ENCODE measurements at regions not wholly inside any gene's neighbourhood (a gene's known extent, or its start where the extent isn't known, plus 50 kb on each side); places are given as distances from the start of the nearest gene placed in this dataset.

DNA sequence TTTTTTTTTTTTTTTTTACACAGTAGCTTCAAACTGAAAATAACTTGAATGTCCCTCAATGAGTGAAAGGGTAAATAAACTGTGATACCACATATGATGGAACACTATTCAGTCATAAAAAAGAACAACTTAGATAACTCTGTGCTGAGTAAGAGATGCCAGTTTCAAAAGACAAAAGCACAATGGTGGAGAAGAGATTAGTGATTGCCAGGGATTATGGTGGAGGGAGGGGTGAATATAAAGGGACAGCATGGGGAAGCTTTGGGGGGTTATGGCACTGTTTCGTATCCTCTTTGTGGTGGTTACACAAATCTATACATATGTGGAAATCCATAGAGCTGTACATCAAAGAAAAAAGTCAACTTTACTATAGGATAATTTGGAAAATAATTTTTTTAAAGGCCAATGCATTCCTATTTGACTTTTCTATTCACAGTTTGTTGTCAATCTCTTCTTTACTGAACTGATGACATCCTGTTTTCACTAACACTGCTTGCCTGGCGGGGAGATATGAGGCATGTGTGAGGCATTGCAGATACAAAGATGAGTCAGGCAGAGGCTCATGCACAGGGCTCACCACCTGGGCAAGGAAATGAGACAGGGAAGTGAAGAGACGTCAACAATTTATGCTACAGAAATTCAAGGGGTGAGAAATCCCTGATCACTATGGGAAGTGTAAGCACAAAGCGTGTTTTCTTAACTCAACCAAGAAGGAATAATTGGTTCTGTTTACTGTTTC lies 302.7 kb downstream of the DUSP10 start:
- no peak for DNase-seq

- no peak for DNase-seq
Observed at GRCh38 chr1:221439747-221440501, 302.0 kb downstream of the DUSP10 start.

GRCh38 chr1:221440658-221441057 lies 301.2 kb downstream of the DUSP10 start:
- no peak for DNase-seq

DNA sequence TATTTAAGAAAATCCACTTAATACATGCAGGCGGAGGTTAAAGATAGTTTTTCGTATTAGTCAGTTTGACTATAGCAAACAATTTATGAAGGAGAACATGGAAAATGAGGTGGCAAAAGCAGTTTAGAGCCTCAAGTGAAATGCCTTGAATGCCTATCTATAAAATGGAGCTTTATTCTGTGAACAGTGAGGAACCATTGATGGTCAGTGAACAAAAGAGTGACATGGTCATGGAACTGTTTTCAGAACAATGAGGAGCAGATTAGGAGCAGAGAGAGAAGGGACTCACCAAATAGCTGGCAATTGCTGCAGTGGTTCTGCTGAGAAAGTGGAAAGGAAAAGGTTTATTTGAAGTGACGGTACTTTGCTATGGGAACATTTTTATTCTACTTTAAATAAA lies 299.8 kb downstream of the DUSP10 start:
- DNase-seq: no peak

- no peak for DNase-seq
Observed at GRCh38 chr1:221444346-221444745, 297.5 kb downstream of the DUSP10 start.

DNA sequence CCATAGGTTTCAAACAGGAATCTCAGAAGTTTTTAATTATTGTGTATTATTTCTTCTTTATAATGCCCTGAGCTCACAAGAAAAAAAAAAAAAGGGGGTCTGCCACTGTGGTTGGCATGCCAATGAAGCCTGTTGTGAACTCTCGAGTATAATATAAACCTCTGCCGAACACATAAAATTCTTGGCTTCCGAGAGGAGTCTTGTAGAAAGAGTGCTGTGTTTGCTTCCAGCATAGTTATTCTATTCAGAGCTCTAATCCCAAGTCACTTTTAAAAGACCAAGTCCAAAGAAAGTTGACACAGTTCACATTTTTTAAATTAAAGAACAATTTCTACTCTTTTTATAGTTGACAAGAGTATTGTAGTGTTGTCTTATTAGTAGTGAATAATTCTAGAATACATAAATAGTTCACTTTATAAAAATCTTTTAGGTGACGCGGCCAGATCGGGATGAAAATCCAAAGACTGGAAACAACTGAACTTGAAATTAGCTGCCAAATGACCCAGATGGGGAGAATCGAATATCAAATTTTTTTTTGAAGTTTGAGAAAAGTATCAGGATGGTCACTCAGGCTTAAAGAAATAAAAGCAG lies 293.2 kb downstream of the DUSP10 start:
- no peak for DNase-seq

DNA sequence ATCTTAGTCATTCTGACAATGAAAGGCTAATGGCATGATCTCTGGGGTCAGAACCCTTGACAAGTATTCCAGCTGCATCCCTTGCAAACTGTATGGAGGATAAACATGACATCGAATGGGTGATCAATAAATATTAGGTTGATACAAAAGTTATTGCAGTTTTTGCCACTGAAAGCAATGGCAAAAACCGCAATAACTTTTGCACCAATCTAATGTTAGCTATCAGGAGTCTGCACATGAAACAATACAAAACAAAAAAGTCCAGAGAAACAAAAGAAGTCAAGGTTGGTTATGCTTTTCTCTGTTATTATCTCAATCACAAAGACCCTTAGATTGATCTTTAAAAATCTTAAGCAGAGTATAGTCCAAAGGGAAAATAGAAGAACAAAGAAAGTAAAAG lies 292.7 kb downstream of the DUSP10 start:
- no peak for DNase-seq

DNA sequence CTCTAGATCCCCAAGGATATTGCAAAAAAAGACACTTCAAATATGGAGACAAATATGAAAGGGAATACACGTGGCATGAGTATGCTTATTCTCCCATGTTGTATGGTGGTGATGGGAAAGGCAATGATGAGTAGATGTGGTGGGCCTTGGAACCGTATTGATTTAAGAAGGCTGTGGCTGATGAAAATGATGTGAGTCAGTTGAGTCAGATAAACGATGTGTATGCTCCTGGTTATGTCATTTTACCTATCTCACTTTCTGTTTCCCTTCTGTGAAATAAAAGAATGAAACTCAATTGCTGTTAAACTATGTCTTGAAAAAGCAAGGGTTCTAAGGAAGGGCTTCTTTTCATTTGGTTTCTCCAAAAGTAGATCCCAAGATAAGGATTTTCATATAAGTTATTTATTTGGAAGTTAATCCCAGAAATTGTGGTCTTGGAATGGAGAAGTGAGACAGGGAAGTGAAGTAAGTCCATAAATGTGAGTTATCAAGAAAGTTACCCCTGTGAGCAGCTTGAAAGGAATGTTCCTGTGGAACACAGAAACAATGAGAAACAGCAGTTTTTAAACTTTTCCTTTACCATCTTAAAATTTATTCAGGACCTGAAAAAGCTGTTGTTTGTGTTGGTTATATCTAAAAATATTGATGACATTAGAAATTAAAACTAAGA lies 292.0 kb downstream of the DUSP10 start:
- DNase-seq: no peak

DNA sequence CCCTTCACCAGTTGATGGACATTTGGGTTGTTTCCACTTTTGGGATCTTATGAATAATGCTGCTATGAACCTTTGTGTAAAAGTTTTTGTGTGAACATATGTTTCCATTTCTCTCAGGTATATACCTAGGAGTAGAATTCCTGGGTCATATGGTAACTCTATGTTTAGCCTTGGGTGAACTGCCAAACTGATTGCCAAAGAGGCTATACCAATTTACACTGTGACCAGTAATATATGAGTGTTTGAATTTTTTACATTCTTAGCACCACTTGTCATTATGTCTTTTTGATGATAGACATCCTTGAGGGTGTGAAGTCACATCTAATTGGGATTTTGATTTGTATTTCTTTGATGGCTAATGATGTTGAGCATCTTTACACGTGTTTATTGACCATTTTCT lies 290.1 kb downstream of the DUSP10 start:
- no peak for DNase-seq

DNA sequence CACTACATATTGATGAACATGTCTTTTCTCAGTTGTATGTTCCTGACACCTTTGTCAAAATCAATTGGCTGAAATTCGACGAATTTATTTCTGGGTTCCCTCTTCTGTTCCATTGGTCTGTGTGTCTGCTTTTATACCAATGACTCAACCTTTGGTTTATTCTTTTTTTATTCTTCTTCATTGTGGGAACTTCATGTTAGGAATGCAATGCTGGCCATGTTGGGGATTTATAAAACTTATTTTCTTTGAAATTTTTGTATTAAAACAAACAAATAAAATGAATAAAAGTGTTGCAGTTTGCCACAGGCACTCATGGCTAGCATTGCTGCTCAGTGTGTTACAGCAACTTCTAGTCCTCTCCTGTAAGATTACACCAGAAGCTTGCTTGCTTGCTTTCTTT lies 287.8 kb downstream of the DUSP10 start:
- DNase-seq: no peak

DNA sequence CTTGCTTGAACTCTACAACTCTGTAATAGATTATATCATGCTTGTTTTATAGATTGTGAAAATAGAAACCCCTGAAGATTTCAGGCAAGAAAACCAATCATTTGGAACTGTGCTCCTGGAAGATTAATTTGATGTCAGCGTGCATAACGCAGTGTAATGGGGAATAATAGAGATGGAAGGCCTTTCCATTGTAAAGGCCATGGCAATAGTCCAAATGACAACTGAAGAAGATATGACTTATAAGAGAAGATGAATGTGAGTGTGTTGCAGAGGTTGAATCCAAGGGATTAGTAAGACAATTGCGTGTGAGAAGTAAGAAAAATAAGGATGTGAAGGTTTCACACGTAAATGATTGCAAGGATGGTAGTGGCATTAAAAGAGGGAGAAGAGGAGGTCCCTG lies 285.0 kb downstream of the DUSP10 start:
- no peak for DNase-seq

DNA sequence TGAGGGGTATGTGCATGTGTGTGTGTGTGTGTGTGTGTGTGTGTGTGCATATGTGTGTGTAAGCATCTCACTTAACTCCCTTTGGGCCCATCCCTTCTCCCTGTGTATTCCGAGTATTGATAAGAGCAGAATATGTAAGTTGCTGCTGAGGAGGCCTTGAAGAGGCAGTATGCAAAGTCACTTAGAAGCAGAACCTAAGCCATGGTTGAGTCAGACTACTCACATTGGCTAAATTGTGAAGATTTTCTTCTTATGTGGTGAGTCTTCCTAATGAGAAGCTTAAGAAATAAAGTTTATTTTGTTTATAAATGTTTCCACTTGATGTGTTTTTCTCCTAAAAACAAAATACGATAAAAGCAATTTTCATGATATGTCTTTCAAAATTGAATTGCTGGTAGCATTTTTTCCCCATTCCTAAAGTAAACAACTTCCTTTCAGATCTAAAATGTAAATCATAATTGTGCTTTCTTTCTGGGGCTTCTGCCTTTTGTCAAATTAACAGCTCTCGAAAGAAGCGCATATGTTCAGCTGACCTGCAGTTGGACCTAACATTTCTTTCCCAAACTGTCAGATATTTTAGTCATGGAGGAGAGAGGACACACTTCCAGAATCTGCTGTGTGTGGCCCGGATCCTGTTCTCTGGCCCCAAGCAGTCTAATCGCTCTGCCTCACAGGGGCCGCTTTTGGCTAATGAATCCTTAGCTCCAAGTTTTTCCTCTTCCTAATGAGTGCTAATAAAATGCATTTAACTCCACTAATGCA lies 284.0 kb downstream of the DUSP10 start:
- no peak for DNase-seq

DNA sequence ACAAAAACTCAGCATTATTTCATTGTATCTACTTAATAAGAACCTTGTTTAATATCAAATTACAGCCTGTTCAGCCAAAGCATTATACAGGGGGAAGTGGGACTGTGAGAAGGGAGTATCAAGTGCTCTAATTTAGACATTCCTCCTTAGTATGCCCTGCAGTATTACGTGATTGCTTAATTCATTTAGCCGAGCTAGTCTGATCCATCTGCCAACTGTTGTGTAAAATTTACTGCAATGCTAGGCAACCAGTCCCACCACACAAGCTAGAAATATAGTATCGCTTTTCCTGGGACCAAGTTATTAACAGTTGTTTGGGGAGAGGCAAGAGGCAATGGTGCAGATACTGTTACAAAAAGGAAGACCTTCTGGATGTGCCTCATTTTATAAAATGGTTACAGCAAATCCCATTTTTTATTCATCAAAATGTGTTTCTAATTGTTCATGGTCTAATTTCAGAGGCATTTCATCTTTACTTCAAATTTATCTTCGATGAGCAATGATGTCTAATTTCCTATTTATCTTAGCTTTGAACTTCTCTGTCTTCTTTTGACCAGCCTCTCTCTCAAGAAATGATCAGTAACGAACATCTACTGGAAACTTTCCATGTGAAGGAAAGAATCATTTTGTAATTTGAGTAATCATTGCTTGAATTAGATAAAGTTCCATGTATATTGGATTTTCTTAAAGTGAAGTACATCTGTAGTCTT lies 283.3 kb downstream of the DUSP10 start:
- DNase-seq: no peak

GRCh38 chr1:221459558-221459957 lies 282.3 kb downstream of the DUSP10 start:
- no peak for DNase-seq

- DNase-seq: no peak
Observed at GRCh38 chr1:221462345-221462744, 279.5 kb downstream of the DUSP10 start.

DNA sequence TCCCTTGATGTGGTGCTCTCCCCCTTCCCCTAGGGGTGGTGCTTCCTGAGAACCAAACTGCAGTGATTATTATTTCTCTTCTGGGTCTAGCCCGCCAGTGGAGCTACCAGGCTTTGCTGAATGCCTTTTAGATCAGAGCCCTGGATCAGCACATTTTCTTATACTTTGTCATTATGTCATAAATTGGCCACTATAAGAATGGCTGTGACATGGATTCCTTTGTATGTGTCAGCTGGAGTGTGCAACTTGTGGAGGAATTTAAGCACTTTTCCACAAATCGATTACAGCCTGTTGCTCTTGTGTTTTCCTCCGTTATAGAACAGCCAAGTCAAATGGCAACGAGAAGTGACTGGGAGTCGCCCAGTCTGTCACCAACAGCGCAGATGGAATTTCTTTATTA lies 273.3 kb downstream of the DUSP10 start:
- DNase-seq: no peak

DNA sequence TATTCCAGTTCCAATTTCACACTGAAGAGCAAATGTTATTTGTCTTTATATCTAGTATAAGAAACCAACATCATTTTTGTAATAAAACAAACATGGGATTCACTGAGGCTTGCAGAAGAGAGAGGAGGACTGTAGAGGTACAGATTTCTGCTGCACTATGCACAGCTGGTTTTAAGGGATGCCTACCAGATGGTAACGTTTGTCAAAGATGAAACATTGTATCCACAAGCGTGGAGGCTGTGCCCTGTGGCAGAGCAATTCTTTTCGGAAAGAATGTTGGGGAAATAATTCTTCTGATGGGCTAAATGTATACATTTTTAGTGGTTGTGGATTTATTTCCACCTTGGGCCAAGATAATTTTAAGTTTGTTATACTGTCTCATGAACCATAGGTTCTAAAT lies 272.4 kb downstream of the DUSP10 start:
- no peak for DNase-seq

DNA sequence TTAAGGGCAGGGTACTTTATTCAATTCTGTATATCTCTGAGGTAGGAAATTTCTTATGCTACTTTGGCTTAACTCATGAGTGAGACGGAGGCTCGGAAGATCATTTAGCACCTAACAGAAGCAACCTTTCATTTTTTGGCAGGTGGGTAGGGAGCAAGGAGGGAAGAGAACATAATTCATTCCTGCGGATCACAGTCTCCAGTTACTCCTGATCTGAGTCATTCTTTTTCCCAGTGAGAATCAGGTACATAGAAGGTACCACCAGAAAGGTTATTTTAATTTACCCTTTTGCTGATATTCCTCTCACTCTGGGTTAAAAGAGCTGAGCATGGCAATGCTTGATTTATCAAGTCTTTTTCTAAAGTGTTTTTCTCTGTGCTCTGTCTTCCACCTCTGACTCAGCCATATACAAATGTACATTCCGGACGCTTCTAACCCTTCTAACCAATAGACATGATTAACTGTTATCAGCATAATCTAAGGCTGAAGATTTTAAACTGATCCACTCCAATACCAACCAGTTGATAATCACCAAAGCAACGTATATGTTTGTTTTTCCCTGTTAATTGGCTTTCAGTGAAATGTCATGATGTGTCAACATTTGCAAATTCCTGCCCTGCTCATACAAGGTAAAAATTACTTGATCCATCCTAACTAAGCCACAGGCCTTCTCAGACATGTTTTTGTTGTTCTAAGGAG lies 271.7 kb downstream of the DUSP10 start:
- DNase-seq: no peak

GRCh38 chr1:221473411-221473810 lies 268.5 kb downstream of the DUSP10 start:
- no peak for DNase-seq

- no peak for DNase-seq
Observed at GRCh38 chr1:221477252-221477651, 264.6 kb downstream of the DUSP10 start.
